Breast epithelium (tissue), 4 donors: ENCODE measurements at regions not wholly inside any gene's neighbourhood (a gene's known extent, or its start where the extent isn't known, plus 50 kb on each side); places are given as distances from the start of the nearest gene placed in this dataset.

ENCODE experiments used
- DNase-seq, 2 donors: peaks; one replicate each; pipeline ENCODE4 v3.0.0-alpha.2; 2019; ENCODE audit warnings: low spot score in 2 of 2
- H3K27ac ChIP-seq, 2 donors: fragments of 200-600 bp; sonication (generic) in 1 of 2; one replicate each; pipeline ENCODE4 v1.5.1; 2016 to 2019; ENCODE audit warnings: mild to moderate bottlenecking in 1 of 2
- H3K27me3 ChIP-seq, 2 donors: fragments of 200-600 bp; sonication (generic) in 1 of 2; one replicate each; pipeline versions ENCODE4 v1.5.1 to v1.6.0; 2017 to 2019; ENCODE audit warnings: control low read depth in 1 of 2, mild to moderate bottlenecking in 1 of 2
- H3K36me3 ChIP-seq: fragments of 200-600 bp; one replicate; pipeline ENCODE4 v1.5.1; 2019
- H3K4me1 ChIP-seq, 2 donors: fragments of 200-600 bp; sonication (generic); one replicate each; pipeline ENCODE4 v1.5.1; 2016 to 2019; ENCODE audit warnings: control low read depth in 1 of 2
- H3K4me3 ChIP-seq, 3 donors: fragments of 200-600 bp; sonication (generic); 1 replicate in 2 of 3; 2 replicates in 1 of 3; pipeline ENCODE4 v1.5.1; 2016 to 2019; ENCODE audit warnings: mild to moderate bottlenecking in 3 of 3, moderate library complexity in 2 of 3
- H3K9me3 ChIP-seq, 2 donors: fragments of 200-600 bp; sonication (generic) in 1 of 2; one replicate each; pipeline ENCODE4 v1.5.1; 2016 to 2019; ENCODE audit warnings: control low read depth in 1 of 2
- POLR2A ChIP-seq: fragments of 450-650 bp; IDR thresholded peaks from one replicate; pipeline ENCODE4 v1.6.1; 2016; ENCODE audit warnings: antibody characterized with exemption, mild to moderate bottlenecking, moderate library complexity
- POLR2AphosphoS5 ChIP-seq, 3 donors: sonication (generic); formaldehyde crosslinking; IDR thresholded peaks; one replicate each; pipeline ENCODE4 v1.6.1; 2017; ENCODE audit warnings: antibody characterized with exemption in 3 of 3
- intact Hi-C: fragments of 100-400 bp; cut with DNase I; formaldehyde crosslinking; loops from one replicate; pipeline ENCODE4 v1.15.1; 2023; ENCODE audit warnings: low total_unique reads
- TF ChIP-seq, protein P1 (sequence below), 3 donors: fragments of 450-650 bp; IDR thresholded peaks; one replicate each; pipeline ENCODE4 v1.5.1; 2016 to 2017; ENCODE audit warnings: antibody characterized with exemption in 3 of 3, mild to moderate bottlenecking in 3 of 3, moderate library complexity in 3 of 3

DNA sequence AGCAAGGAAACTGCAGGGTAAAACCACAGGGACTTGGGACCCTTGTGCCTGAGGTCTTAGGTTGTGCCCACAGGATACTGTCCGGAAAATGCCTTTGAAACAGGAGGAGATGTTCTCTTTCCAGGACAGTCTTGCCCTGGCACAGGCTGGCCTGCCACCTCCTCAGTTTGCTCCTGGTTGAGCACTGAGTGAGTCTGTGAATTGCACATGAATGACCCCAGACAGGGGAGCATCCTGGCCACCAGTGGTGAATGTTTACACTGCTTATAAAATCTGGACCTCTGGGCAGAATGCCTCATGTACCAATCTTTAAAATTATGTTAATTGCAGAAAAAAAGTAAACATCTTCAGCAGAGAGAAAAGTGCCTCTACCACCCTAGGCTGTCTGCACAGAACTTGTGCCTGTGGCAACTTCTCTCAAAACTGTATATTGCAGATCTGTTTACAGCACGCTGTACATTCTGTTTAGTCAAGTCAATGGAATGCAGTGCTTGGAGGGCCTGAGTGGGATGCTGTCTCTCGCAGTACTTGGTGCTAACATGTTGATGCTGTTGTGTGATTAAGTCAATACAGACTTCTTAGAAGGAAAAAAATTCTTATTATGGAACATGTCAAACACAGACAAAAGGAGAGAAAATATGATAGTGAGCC lies 242.1 kb downstream of the SOD2 start:
- H3K27ac ChIP-seq: no peak overlapping the region
- no peak overlapping the region for H3K4me3 ChIP-seq
- no peaks in the 10 kb centered on the region for H3K27me3 ChIP-seq
- intact Hi-C loops: no loop called here
- H3K4me1 ChIP-seq: no peaks in the 10 kb centered on the region
- H3K36me3 ChIP-seq: no peaks in the 10 kb centered on the region
- DNase-seq: no peak
- TF ChIP-seq, protein P1, sequence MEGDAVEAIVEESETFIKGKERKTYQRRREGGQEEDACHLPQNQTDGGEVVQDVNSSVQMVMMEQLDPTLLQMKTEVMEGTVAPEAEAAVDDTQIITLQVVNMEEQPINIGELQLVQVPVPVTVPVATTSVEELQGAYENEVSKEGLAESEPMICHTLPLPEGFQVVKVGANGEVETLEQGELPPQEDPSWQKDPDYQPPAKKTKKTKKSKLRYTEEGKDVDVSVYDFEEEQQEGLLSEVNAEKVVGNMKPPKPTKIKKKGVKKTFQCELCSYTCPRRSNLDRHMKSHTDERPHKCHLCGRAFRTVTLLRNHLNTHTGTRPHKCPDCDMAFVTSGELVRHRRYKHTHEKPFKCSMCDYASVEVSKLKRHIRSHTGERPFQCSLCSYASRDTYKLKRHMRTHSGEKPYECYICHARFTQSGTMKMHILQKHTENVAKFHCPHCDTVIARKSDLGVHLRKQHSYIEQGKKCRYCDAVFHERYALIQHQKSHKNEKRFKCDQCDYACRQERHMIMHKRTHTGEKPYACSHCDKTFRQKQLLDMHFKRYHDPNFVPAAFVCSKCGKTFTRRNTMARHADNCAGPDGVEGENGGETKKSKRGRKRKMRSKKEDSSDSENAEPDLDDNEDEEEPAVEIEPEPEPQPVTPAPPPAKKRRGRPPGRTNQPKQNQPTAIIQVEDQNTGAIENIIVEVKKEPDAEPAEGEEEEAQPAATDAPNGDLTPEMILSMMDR (IDR thresholded peaks at IDR 0.05): no peak
- no peak for TF ChIP-seq POLR2A
- TF ChIP-seq POLR2AphosphoS5 (IDR thresholded peaks at IDR 0.05): no peak
- H3K9me3 ChIP-seq: no peaks in the 10 kb centered on the region

DNA sequence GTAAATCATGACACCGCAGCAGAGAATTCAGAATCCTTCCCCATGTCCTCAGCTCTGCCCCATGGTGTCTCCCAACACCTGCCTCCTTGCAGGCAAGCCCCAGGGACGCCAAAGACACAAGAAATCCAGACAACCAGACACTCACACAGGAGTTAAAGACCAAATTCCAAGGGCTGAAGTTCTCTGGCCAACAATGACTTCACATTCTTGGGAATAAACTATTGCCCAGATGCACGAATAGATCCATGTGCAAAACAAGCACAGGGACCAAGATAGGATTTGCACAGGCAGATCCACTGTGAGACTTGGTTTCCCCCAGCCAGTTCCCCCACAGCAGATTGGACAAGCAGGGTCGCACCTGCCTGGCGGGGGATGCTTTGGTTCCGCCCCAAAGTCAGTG lies 246.7 kb downstream of the SOD2 start:
- H3K9me3 ChIP-seq: no peaks in the 10 kb centered on the region

DNA sequence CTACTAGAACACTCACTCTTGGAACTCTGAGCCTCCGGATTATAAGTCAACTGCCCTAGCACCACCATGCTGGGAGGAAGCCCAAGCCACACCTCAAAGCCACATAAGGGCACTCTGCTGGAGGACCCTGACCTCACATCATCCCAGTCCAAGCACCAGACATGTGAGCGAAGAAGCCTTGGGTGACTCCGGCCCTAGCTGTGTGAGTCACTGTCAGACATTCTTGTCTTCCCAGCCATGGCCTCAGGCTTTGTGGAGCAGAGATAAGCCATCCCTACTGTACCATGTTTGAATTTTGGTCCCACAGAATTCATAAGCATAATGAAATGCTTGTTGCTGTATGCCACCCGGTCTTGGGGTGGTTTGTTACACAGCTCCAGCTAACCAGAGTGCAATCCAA lies 247.7 kb downstream of the SOD2 start:
- no peaks in the 10 kb centered on the region for H3K36me3 ChIP-seq
- H3K4me3 ChIP-seq: no peak overlapping the region
- intact Hi-C loops: no loop called here
- no peak for DNase-seq
- H3K9me3 ChIP-seq: no peaks in the 10 kb centered on the region
- H3K4me1 ChIP-seq: no peaks in the 10 kb centered on the region
- TF ChIP-seq POLR2AphosphoS5 (IDR thresholded peaks at IDR 0.05) (no peak), POLR2A (no peak)
- TF ChIP-seq, protein P1 (IDR thresholded peaks at IDR 0.05): no peak
- no peak overlapping the region for H3K27ac ChIP-seq
- no peaks in the 10 kb centered on the region for H3K27me3 ChIP-seq

More for the DNA sequence above, 246.7 kb downstream of the SOD2 start:
- no peak overlapping the region for H3K4me3 ChIP-seq
- no peaks in the 10 kb centered on the region for H3K36me3 ChIP-seq
- no peaks in the 10 kb centered on the region for H3K4me1 ChIP-seq
- no peak for DNase-seq
- H3K27ac ChIP-seq: no peak overlapping the region
- intact Hi-C loops: no loop called here
- TF ChIP-seq, protein P1 (IDR thresholded peaks at IDR 0.05): no peak
- TF ChIP-seq POLR2AphosphoS5 (IDR thresholded peaks at IDR 0.05) (no peak), POLR2A (no peak)
- H3K27me3 ChIP-seq: no peaks in the 10 kb centered on the region

DNA sequence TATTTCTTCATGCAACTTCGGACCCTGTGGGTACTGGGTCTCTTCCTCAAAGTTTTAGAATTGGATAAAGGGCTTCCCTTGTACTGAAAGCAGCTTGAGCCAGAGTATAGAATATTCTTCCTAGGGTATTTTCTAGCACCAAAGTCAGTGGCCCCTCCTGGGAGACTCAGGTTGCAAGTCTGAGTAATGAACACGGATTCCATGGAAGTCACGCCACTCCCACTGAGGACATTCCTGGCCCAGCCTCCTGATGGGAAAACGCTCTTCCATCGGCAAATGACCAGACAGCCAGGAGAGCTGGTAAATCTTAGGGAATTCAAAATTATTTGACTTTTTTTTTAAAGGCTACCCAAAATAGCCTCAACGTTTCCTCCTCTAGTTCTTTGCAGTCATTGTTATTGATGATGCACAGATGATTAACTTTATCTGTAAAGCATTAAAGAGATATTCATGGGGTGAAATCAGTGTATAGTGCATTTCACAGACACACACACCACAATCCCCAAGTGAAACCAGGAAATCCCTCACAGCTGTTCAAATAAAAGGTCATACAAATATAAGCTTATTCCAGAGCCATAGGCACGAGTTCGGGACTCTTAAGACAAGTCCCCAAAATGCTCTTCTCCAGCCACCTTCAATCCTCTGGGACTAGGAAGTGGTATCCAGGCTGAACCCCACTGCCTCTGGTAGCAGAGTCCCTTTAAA lies 248.8 kb downstream of the SOD2 start:
- Histone ChIP-seq H3K27me3 (no peaks in the 10 kb centered on the region), H3K27ac (no peak overlapping the region), H3K9me3 (no peaks in the 10 kb centered on the region), H3K36me3 (no peaks in the 10 kb centered on the region), H3K4me1 (no peaks in the 10 kb centered on the region), H3K4me3 (no peak overlapping the region)
- DNase-seq: no peak
- TF ChIP-seq, protein P1 (IDR thresholded peaks at IDR 0.05): no peak
- TF ChIP-seq POLR2A (no peak), POLR2AphosphoS5 (IDR thresholded peaks at IDR 0.05) (no peak)
- intact Hi-C loops: no loop called here

DNA sequence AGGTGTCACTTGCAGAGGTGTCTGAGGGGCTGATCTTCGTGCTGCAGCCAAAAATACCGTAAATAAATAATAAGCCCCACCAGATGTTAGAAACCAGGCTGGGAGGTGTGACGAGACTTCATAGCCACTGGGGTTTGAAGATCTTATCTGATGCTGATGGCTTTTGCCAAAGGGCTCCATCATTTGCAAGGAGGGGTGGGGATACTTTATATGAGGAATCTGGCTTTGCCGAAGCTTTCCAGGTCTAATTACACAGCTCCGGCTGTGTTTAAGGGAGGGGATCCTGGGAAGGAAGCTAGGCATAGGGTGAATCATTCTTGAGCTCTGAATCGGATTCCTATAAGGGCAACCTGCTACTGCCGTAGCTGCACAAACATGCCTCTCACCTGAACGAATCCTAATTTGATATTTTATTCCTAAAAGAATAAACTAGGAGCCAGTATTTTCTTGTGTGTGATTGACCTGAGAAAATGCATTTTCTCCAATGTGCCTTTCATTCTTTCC lies 249.6 kb downstream of the SOD2 start:
- Histone ChIP-seq H3K4me3 (no peak overlapping the region), H3K9me3 (no peaks in the 10 kb centered on the region), H3K4me1 (no peaks in the 10 kb centered on the region), H3K36me3 (no peaks in the 10 kb centered on the region), H3K27ac (no peak overlapping the region), H3K27me3 (no peaks in the 10 kb centered on the region)
- no peak for DNase-seq
- intact Hi-C loops: no loop called here
- TF ChIP-seq, protein P1 (IDR thresholded peaks at IDR 0.05): no peak
- TF ChIP-seq POLR2AphosphoS5 (IDR thresholded peaks at IDR 0.05) (no peak), POLR2A (no peak)
